HEK293 (cell line): ENCODE measurements at regions not wholly inside any gene's neighbourhood (a gene's known extent, or its start where the extent isn't known, plus 50 kb on each side); places are given as distances from the start of the nearest gene placed in this dataset.
"Not testable (repeated sequence)": the region's sequence is repeated elsewhere in the genome, so short reads cannot be mapped to it uniquely, and the experiment has no call there.

ENCODE experiments used
- CTCF ChIA-PET: fragments of 350-600 bp; formaldehyde crosslinking; extraction: SDS; loops from one replicate; lab custom pipeline; 2021; ENCODE audit warnings: antibody characterized with exemption; lab: Yijun Ruan, JAX
- POLR2A ChIA-PET: fragments of 300-600 bp; formaldehyde crosslinking; extraction: SDS; loops from one replicate; lab custom pipeline; 2020; ENCODE audit warnings: antibody characterized with exemption, inconsistent platforms; lab: Yijun Ruan, JAX
- H3K27ac ChIP-seq: fragments of 200-500 bp; sonication (Bioruptor generic); 2 replicates; pipeline ENCODE4 v1.5.1; 2014; ENCODE audit warnings: low read depth, low read length, control low read depth, inconsistent platforms; ENCODE audit errors: extremely low read depth
- H3K36me3 ChIP-seq, 2 experiments: fragments of 200-500 bp in 1 of 2; sonication (Bioruptor generic) in 1 of 2; 1 replicate in 1 of 2; 2 replicates in 1 of 2; pipeline ENCODE4 v1.5.1; 2014 to 2017; ENCODE audit warnings: inconsistent platforms in 2 of 2, low read length in 2 of 2; ENCODE audit not compliant: control insufficient read depth in 2 of 2, insufficient read depth in 1 of 2
- H3K4me1 ChIP-seq: fragments of 200-500 bp; sonication (Bioruptor generic); 2 replicates; pipeline ENCODE4 v1.5.1; 2014; ENCODE audit warnings: mild to moderate bottlenecking, low read length, inconsistent platforms; ENCODE audit not compliant: control insufficient read depth, insufficient read depth
- H3K4me3 ChIP-seq: 2 replicates; pipeline ENCODE4 v1.5.1; 2011; ENCODE audit warnings: low read depth, mild to moderate bottlenecking, control low read depth, low read length, moderate library complexity
- H3K9me3 ChIP-seq: fragments of 200-500 bp; sonication (Bioruptor generic); 2 replicates; pipeline ENCODE4 v1.5.1; 2014; ENCODE audit warnings: low read depth, low read length, inconsistent platforms; ENCODE audit not compliant: control insufficient read depth, insufficient read depth
- BCL11B ChIP-seq: fragments of 450-650 bp; formaldehyde crosslinking; IDR thresholded peaks from 2 replicates; pipeline ENCODE4 v1.5.1; 2016; ENCODE audit warnings: low read depth, missing biosample characterization, missing genetic modification characterization
- REST ChIP-seq: fragments of 450-650 bp; formaldehyde crosslinking; IDR thresholded peaks from 2 replicates; pipeline ENCODE4 v1.5.1; 2016; ENCODE audit warnings: missing biosample characterization, missing genetic modification characterization
- TCF7L2 ChIP-seq: IDR thresholded peaks from 2 replicates; pipeline ENCODE4 v1.6.1; 2011; ENCODE audit warnings: low read depth, mild to moderate bottlenecking, inconsistent platforms, low read length, moderate library complexity, borderline replicate concordance
- ZEB2 ChIP-seq: fragments of 450-650 bp; formaldehyde crosslinking; IDR thresholded peaks from 2 replicates; pipeline ENCODE4 v1.5.1; 2016; ENCODE audit warnings: missing biosample characterization, missing genetic modification characterization
- ZNF133 ChIP-seq: fragments of 450-650 bp; formaldehyde crosslinking; IDR thresholded peaks from 2 replicates; pipeline ENCODE4 v1.5.1; 2016; ENCODE audit warnings: missing biosample characterization, missing genetic modification characterization
- ZNF146 ChIP-seq: fragments of 450-650 bp; formaldehyde crosslinking; IDR thresholded peaks from 2 replicates; pipeline ENCODE4 v1.5.1; 2016; ENCODE audit warnings: missing biosample characterization, missing genetic modification characterization
- ZNF169 ChIP-seq: fragments of 450-650 bp; formaldehyde crosslinking; IDR thresholded peaks from 2 replicates; pipeline ENCODE4 v1.5.1; 2016; ENCODE audit warnings: missing biosample characterization, missing genetic modification characterization
- ZNF202 ChIP-seq: fragments of 450-650 bp; formaldehyde crosslinking; IDR thresholded peaks from 2 replicates; pipeline ENCODE4 v1.5.1; 2016; ENCODE audit warnings: missing biosample characterization, missing genetic modification characterization, borderline replicate concordance
- ZNF221 ChIP-seq: fragments of 450-650 bp; formaldehyde crosslinking; IDR thresholded peaks from 2 replicates; pipeline ENCODE4 v1.5.1; 2017; ENCODE audit warnings: missing biosample characterization, missing genetic modification characterization, borderline replicate concordance
- ZNF274 ChIP-seq, 2 experiments: fragments of 200-500 bp in 1 of 2; fragments of 450-650 bp in 1 of 2; sonication (Bioruptor generic) in 1 of 2; formaldehyde crosslinking in 1 of 2; IDR thresholded peaks; 2 replicates each; pipeline versions ENCODE4 v1.5.1 to v1.6.1; 2014 to 2016; ENCODE audit warnings: borderline replicate concordance in 1 of 2, inconsistent platforms in 1 of 2, low read length in 1 of 2, missing biosample characterization in 1 of 2, missing genetic modification characterization in 1 of 2
- ZNF350 ChIP-seq: fragments of 450-650 bp; formaldehyde crosslinking; IDR thresholded peaks from 2 replicates; pipeline ENCODE4 v1.5.0; 2017; ENCODE audit warnings: missing biosample characterization, mild to moderate bottlenecking, missing genetic modification characterization
- ZNF394 ChIP-seq: fragments of 450-650 bp; formaldehyde crosslinking; IDR thresholded peaks from 2 replicates; pipeline ENCODE4 v1.5.1; 2016; ENCODE audit warnings: missing biosample characterization, missing genetic modification characterization, mild to moderate bottlenecking, moderate library complexity, borderline replicate concordance
- ZNF529 ChIP-seq: fragments of 450-650 bp; formaldehyde crosslinking; IDR thresholded peaks from 2 replicates; pipeline ENCODE4 v1.5.1; 2017; ENCODE audit warnings: missing genetic modification characterization, missing biosample characterization; ENCODE audit not compliant: insufficient replicate concordance
- ZNF654 ChIP-seq: fragments of 450-650 bp; formaldehyde crosslinking; IDR thresholded peaks from 2 replicates; pipeline ENCODE4 v1.5.1; 2016; ENCODE audit warnings: low read depth, missing biosample characterization, missing genetic modification characterization
- ZNF747 ChIP-seq: fragments of 450-650 bp; formaldehyde crosslinking; IDR thresholded peaks from 2 replicates; pipeline ENCODE4 v1.5.1; 2016; ENCODE audit warnings: missing biosample characterization, missing genetic modification characterization
- ZSCAN30 ChIP-seq: fragments of 450-650 bp; IDR thresholded peaks from 2 replicates; pipeline ENCODE4 v1.5.1; 2018; ENCODE audit warnings: missing biosample characterization, mild to moderate bottlenecking, missing genetic modification characterization, moderate library complexity
- TF ChIP-seq, protein P1 (sequence below): fragments of 450-650 bp; formaldehyde crosslinking; IDR thresholded peaks from 2 replicates; pipeline ENCODE4; 2016; ENCODE audit warnings: missing biosample characterization, missing genetic modification characterization
- TF ChIP-seq, protein P2 (sequence below): fragments of 450-650 bp; formaldehyde crosslinking; IDR thresholded peaks from 2 replicates; pipeline ENCODE4 v1.5.1; 2016; ENCODE audit warnings: missing biosample characterization, missing genetic modification characterization

GRCh38 chr20:41733151-41733550, 115.0 kb upstream of the CHD6 start:
- Histone ChIP-seq H3K36me3 (no peaks in the 10 kb centered on the region), H3K4me3 (no peak overlapping the region), H3K9me3 (no peaks in the 10 kb centered on the region), H3K27ac (no peak overlapping the region), H3K4me1 (no peaks in the 10 kb centered on the region)
- ChIA-PET POLR2A (no interaction called here), CTCF (interaction anchor here (0.5 to 1.8 kb wide), 6 partner anchors 13 to 1499 kb away, joined by 3 to 8 read pairs (median 4); no protein-coding TSS in a partner anchor)
- TF ChIP-seq ZSCAN30 (no peak), ZNF654 (tag by site-specific recombination) (no peak), ZNF133 (no peak), TCF7L2 (no peak), ZNF529 (tag by site-specific recombination) (no peak), ZNF747 (tag by site-specific recombination) (no peak), ZNF274 (IDR thresholded peaks at IDR 0.05; ENCODE audit: low read length) (no peak), ZNF274 (tag by site-specific recombination; IDR thresholded peaks at IDR 0.05; ENCODE audit: borderline replicate concordance) (no peak), BCL11B (tag by site-specific recombination) (no peak), ZNF169 (tag by site-specific recombination) (no peak), ZNF394 (tag by site-specific recombination) (no peak), ZNF221 (tag by site-specific recombination) (no peak), ZNF202 (tag by site-specific recombination) (no peak), REST (tag by site-specific recombination) (no peak), ZEB2 (tag by site-specific recombination) (no peak), ZNF350 (tag by site-specific recombination) (no peak)
- TF ChIP-seq, protein P1, sequence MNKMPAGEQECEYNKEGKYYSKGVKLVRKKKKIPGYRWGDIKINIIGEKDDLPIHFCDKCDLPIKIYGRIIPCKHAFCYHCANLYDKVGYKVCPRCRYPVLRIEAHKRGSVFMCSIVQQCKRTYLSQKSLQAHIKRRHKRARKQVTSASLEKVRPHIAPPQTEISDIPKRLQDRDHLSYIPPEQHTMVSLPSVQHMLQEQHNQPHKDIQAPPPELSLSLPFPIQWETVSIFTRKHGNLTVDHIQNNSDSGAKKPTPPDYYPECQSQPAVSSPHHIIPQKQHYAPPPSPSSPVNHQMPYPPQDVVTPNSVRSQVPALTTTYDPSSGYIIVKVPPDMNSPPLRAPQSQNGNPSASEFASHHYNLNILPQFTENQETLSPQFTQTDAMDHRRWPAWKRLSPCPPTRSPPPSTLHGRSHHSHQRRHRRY (tag by site-specific recombination): no peak
- TF ChIP-seq, protein P2, sequence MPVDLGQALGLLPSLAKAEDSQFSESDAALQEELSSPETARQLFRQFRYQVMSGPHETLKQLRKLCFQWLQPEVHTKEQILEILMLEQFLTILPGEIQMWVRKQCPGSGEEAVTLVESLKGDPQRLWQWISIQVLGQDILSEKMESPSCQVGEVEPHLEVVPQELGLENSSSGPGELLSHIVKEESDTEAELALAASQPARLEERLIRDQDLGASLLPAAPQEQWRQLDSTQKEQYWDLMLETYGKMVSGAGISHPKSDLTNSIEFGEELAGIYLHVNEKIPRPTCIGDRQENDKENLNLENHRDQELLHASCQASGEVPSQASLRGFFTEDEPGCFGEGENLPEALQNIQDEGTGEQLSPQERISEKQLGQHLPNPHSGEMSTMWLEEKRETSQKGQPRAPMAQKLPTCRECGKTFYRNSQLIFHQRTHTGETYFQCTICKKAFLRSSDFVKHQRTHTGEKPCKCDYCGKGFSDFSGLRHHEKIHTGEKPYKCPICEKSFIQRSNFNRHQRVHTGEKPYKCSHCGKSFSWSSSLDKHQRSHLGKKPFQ (tag by site-specific recombination): no peak

DNA sequence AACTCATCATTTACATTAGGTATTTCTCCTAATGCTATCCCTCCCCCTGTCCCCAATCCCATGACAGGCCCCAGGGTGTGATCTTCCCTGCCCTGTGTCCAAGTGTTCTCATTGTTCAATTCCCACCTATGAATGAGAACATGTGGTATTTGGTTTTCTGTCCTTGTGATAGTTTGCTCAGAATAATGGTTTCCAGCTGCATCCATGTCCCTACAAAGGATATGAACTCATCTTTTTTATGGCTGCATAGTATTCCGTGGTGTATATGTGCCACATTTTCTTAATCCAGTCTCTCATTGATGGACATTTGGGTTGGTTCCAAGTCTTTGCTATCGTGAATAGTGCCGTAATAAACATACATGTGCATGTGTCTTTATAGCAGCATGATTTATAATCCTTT, 113.0 kb upstream of the CHD6 start:
- peak; percentile 68; the same call in 1 of the 2 replicates for TF ChIP-seq ZNF146 (tag by site-specific recombination)
- H3K27ac ChIP-seq, H3K4me1 ChIP-seq, H3K36me3 ChIP-seq, H3K9me3 ChIP-seq, POLR2A ChIA-PET, H3K4me3 ChIP-seq: not testable (repeated sequence)
- CTCF ChIA-PET: interaction anchor here (0.7 kb wide), 1 partner anchor 8 kb away, joined by 3 read pairs; no protein-coding TSS in a partner anchor

GRCh38 chr20:41727681-41728080, 109.5 kb upstream of the CHD6 start:
- CTCF ChIA-PET: interaction anchor here (3.2 kb wide), 1 partner anchor 11 kb away, joined by 18 read pairs; no protein-coding TSS in a partner anchor
- H3K27ac ChIP-seq, H3K4me1 ChIP-seq, H3K4me3 ChIP-seq, POLR2A ChIA-PET, H3K9me3 ChIP-seq, H3K36me3 ChIP-seq: not testable (repeated sequence)
